Panc1 (cell line): ENCODE measurements at regions not wholly inside any gene's neighbourhood (a gene's known extent, or its start where the extent isn't known, plus 50 kb on each side); places are given as distances from the start of the nearest gene placed in this dataset.

ENCODE experiments used
- ATAC-seq: fragments of 200-7000 bp; cut with Tn5 transposase; 2 replicates; pipeline ENCODE4 v1.9.1; 2020; ENCODE audit warnings: mild to moderate bottlenecking, moderate library complexity
- BruUV-seq: library from RNA; stranded (reverse); fragments of 400-500 nt; replicated peaks from 2 replicates; lab custom pipeline; 2021; lab: Mats Ljungman, UMichigan
- CTCF ChIA-PET: fragments of 300-600 bp; sonication (Branson Sonifier 250); formaldehyde crosslinking; loops from one replicate; lab custom pipeline; 2022; ENCODE audit warnings: antibody characterized with exemption; lab: Charles Lee
- POLR2A ChIA-PET: fragments of 300-600 bp; sonication (Branson Sonifier 250); formaldehyde crosslinking; loops from one replicate; lab custom pipeline; 2022; ENCODE audit warnings: antibody characterized with exemption; lab: Charles Lee
- DNase-seq: peaks from one replicate; pipeline ENCODE4 v3.0.0-alpha.2; 2010; ENCODE audit warnings: low read depth, low spot score
- H3K27ac ChIP-seq: 2 replicates; pipeline ENCODE4 v1.5.1; 2011; ENCODE audit warnings: mild to moderate bottlenecking, low read length, inconsistent platforms
- H3K27me3 ChIP-seq: fragments of 200-500 bp; sonication (Bioruptor generic); 2 replicates; pipeline ENCODE4 v1.6.0; 2014; ENCODE audit warnings: low read length, inconsistent platforms; ENCODE audit not compliant: control insufficient read depth, insufficient read depth
- H3K36me3 ChIP-seq: fragments of 200-500 bp; sonication (Bioruptor generic); 2 replicates; pipeline ENCODE4 v1.5.1; 2014; ENCODE audit warnings: inconsistent platforms, mild to moderate bottlenecking, low read length, moderate library complexity; ENCODE audit not compliant: control insufficient read depth, insufficient read depth
- H3K4me1 ChIP-seq: 2 replicates; pipeline ENCODE4 v1.5.1; 2011; ENCODE audit warnings: inconsistent platforms, mild to moderate bottlenecking, low read length, moderate library complexity; ENCODE audit not compliant: control insufficient read depth, insufficient read depth
- H3K4me3 ChIP-seq, 2 experiments: 2 replicates each; pipeline ENCODE4 v1.5.1; 2011 to 2012; ENCODE audit warnings: low read depth in 2 of 2, low read length in 2 of 2, mild to moderate bottlenecking in 2 of 2, inconsistent platforms in 1 of 2, moderate library complexity in 1 of 2
- H3K9me3 ChIP-seq: fragments of 200-500 bp; sonication (Bioruptor generic); 2 replicates; pipeline ENCODE4 v1.5.1; 2014; ENCODE audit warnings: low read depth, mild to moderate bottlenecking, inconsistent platforms, low read length, moderate library complexity; ENCODE audit not compliant: control insufficient read depth, insufficient read depth
- CTCF ChIP-seq: fragments of 450-650 bp; IDR thresholded peaks from 2 replicates; pipeline ENCODE4 v1.5.1; 2017; ENCODE audit warnings: mild to moderate bottlenecking
- POLR2AphosphoS5 ChIP-seq: IDR thresholded peaks from 2 replicates; pipeline ENCODE4 v1.6.1; 2012; ENCODE audit warnings: mild to moderate bottlenecking, low read depth, low read length, moderate library complexity
- REST ChIP-seq, 2 experiments: IDR thresholded peaks; 2 replicates each; pipeline ENCODE4 v1.6.1; 2011 to 2012; ENCODE audit warnings: low read depth in 2 of 2, control low read depth in 1 of 2, low read length in 1 of 2, mild to moderate bottlenecking in 1 of 2, moderate library complexity in 1 of 2; ENCODE audit not compliant: insufficient read depth in 1 of 2
- SIN3A ChIP-seq: IDR thresholded peaks from 2 replicates; pipeline ENCODE4 v1.6.1; 2012; ENCODE audit warnings: low read depth, mild to moderate bottlenecking, low read length, moderate library complexity, borderline replicate concordance; ENCODE audit not compliant: insufficient read depth
- TCF7L2 ChIP-seq: IDR thresholded peaks from 2 replicates; pipeline ENCODE4 v1.6.1; 2011; ENCODE audit warnings: mild to moderate bottlenecking, low read depth, low read length, inconsistent platforms
- in situ Hi-C: cut with HindIII; loops from 2 replicates; pipeline ENCODE4 v1.10.0; 2016; ENCODE audit warnings: low sequenced_read_pairs, low pct_unique_long_range_greater_than_20kb
- intact Hi-C: fragments of 100-400 bp; cut with micrococcal nuclease; formaldehyde crosslinking; loops from one replicate; pipeline ENCODE4 v1.10.0; 2022; ENCODE audit not compliant: unreplicated experiment

DNA sequence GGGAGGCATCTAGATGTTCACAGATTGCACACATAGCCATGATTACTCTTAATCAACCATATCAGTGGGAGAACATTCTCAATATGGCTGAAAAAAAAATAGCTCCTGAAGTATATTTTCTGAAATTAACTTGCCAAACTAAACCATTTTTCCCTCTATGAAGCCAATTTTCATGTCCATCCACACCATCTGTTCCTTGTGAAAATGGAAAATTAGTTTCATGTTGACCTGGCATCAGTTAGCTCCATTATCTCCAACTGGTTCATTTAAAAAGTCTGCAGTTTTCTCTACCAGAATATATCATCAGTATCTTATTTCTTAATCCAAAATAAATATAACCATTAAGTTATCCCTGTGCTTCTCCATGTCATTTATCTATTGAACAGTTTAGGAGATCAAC is 138.8 kb upstream of the CDH10 start:
- Histone ChIP-seq H3K36me3 (no peaks in the 10 kb centered on the region), H3K4me1 (no peaks in the 10 kb centered on the region), H3K27ac (no peak overlapping the region), H3K27me3 (no peaks in the 10 kb centered on the region), H3K9me3 (no peaks in the 10 kb centered on the region; the same call in 1 of the 2 replicates), H3K4me3 (no peak overlapping the region)
- in situ Hi-C loops (no loop called here), intact Hi-C loops (no loop called here)
- ATAC-seq (no peak), DNase-seq (no peak)
- TF ChIP-seq SIN3A (no peak), REST (IDR thresholded peaks at IDR 0.05; ENCODE audit: insufficient read depth in 1 of 2, low read depth in 2 of 2, low read length in 1 of 2) (no peak), POLR2AphosphoS5 (no peak), CTCF (no peak), TCF7L2 (no peak)
- ChIA-PET CTCF (no interaction called here), POLR2A (no interaction called here)
- no TSS peak for BruUV-seq

- ATAC-seq = no peak
- no peak for TF ChIP-seq SIN3A
- no peak for TF ChIP-seq TCF7L2
- TF ChIP-seq CTCF = no peak
- TF ChIP-seq REST (IDR thresholded peaks at IDR 0.05; ENCODE audit: insufficient read depth in 1 of 2, low read depth in 2 of 2, low read length in 1 of 2) = no peak
- TF ChIP-seq POLR2AphosphoS5 = no peak
- POLR2A ChIA-PET = no interaction called here
- CTCF ChIA-PET = interaction anchor here (0.6 kb wide), 1 partner anchor 23 kb away, joined by 4 read pairs; no protein-coding TSS in a partner anchor
- intact Hi-C loops = no loop called here
- no TSS peak for BruUV-seq
- no peaks in the 10 kb centered on the region for H3K4me1 ChIP-seq
- H3K36me3 ChIP-seq = no peaks in the 10 kb centered on the region
- H3K27ac ChIP-seq = no peak overlapping the region
- H3K27me3 ChIP-seq = no peaks in the 10 kb centered on the region
- H3K4me3 ChIP-seq = no peak overlapping the region
- H3K9me3 ChIP-seq = no peaks in the 10 kb centered on the region
- DNase-seq = no peak
- in situ Hi-C loops = no loop called here
These were observed 132.6 kb upstream of the CDH10 start for GRCh38 chr5:24777392-24777791.
